ENCODE measurements at regions not wholly inside any gene's neighbourhood (a gene's known extent, or its start where the extent isn't known, plus 50 kb on each side); places are given as distances from the start of the nearest gene placed in this dataset.
A peak's percentile ranks its signal among the peaks of the same experiment; 100 is the strongest.
"Not testable (repeated sequence)": the region's sequence is repeated elsewhere in the genome, so short reads cannot be mapped to it uniquely, and the experiment has no call there.

DNA sequence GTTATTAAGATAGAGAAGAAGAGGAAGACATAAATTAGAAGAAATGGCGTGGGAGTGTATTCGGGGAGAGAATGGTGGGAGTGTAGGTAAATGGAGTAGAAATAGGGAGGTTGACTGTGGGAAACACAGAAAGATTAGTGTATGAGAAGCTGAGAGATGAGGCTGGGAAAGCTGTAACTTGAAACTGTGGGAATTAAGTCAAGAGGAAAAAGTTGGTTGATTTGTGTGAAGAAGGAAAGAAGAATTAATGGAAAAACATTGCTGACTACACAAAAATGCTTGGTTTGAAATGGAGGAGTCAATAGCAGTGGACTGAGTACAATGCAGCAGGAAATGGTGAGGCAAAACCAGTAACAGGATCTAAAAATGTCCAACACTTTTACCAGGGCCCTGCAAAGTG, 448.3 kb downstream of the PTPRC start:
- H3K27ac Mint-ChIP-seq: peak overlapping the region; percentile 3
- H3K36me3 Mint-ChIP-seq (ENCODE audit: low read depth): no peaks in the 10 kb centered on the region
- H3K9me3 Mint-ChIP-seq: no peaks in the 10 kb centered on the region
- intact Hi-C loops (cut with micrococcal nuclease): loop anchor here (10.0 kb wide), 1 partner anchor 1418 kb away; no protein-coding TSS in a partner anchor
- no peaks in the 10 kb centered on the region for H3K27me3 Mint-ChIP-seq
- H3K4me1 Mint-ChIP-seq (ENCODE audit: low read depth): peaks cover 5% of the 10 kb centered on the region
- H3K4me3 Mint-ChIP-seq: no peak overlapping the region

DNA sequence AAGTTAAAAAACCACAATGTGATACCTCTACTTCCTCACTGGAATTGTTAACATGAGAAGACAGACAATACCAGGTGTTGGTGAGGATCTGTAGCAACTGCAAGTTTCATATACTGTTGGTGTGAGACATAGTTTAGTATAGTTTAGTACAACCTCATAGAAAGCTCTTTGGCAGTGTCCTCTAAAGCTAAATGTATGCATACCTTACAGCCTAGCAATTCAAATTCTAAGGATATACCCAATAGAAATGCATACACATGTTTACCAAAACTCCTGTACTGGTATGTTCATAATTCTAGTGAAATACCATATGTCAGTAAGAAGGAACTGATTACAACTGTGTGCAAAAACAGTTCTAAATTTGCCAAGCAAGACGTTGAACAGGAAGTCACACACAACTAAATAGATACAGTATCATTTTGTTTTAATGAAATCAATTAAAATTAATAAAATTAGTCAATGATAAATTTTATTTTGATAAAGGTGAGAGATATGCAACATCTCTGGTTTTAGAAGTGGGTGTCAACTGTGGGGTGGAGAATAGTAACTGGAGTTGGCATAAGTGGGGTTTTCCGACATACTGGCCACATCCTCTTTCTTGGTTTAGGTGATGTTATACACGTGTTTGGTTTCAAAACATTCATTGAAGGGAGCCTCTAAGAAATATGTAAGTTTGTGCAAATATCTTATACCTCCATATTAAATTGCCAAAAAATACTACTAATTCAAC, 450.7 kb downstream of the PTPRC start:
- Mint-ChIP-seq H3K9me3 (no peaks in the 10 kb centered on the region), H3K4me3 (no peak overlapping the region), H3K27ac (no peak overlapping the region), H3K27me3 (peaks cover 3% of the 10 kb centered on the region), H3K36me3 (ENCODE audit: low read depth) (no peaks in the 10 kb centered on the region), H3K4me1 (ENCODE audit: low read depth) (peaks cover 5% of the 10 kb centered on the region)
- intact Hi-C loops (cut with micrococcal nuclease): loop anchor here (10.0 kb wide), 1 partner anchor 1415 kb away; no protein-coding TSS in a partner anchor

DNA sequence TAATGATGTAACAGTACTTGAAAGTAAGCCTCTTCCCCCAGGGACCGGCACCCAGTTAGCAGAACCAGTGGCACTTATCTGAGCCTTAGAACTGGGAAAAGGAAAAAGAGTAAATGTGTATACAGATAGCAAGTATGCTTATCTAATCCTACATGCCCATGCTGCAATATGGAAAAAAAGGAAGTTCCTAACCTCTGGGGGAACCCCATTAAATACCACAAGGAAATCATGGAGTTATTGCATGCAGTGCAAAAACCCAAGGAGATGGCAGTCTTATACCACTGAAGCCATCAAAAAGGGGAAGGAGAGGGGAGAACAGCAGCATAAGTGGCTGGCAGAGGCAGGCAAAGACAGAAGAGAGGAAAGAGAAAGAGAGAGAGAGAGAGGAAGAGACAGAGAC, 456.8 kb downstream of the PTPRC start:
- not testable (repeated sequence) for H3K36me3 Mint-ChIP-seq (ENCODE audit: low read depth); H3K27me3 Mint-ChIP-seq; H3K9me3 Mint-ChIP-seq
- Mint-ChIP-seq H3K27ac (peak overlapping the region; percentile 78), H3K4me1 (ENCODE audit: low read depth) (peaks cover 28% of the 10 kb centered on the region), H3K4me3 (peak overlapping the region; percentile 37)
- intact Hi-C loops (cut with micrococcal nuclease): loop anchor here (5.0 kb wide), 1 partner anchor 318 kb away; no protein-coding TSS in a partner anchor

DNA sequence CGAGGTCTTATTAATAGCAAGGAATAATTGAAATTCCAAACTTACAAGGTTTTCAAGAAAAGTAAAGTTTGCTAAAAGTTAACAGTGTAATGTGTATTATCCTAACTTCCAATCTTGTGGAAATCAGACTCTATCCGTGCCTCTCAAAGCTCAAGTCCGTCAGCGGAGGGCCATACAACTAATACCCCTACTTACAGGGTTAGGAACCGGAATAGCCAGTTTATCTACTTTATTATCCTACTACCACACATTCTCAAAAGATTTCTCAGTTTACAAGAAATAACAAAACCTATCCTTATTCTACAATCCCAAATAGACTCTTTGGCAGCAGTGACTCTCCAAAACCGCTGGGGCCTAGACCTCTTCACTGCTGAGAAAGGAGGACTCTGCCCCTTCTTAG, 457.8 kb downstream of the PTPRC start:
- Mint-ChIP-seq H3K4me1 (ENCODE audit: low read depth) (peaks cover 38% of the 10 kb centered on the region), H3K27ac (peak overlapping the region; percentile 25), H3K4me3 (no peak overlapping the region), H3K27me3 (peaks cover 4% of the 10 kb centered on the region), H3K9me3 (no peaks in the 10 kb centered on the region), H3K36me3 (ENCODE audit: low read depth) (no peaks in the 10 kb centered on the region)
- intact Hi-C loops (cut with micrococcal nuclease): loop anchor here (5.0 kb wide), 1 partner anchor 319 kb away; no protein-coding TSS in a partner anchor

DNA sequence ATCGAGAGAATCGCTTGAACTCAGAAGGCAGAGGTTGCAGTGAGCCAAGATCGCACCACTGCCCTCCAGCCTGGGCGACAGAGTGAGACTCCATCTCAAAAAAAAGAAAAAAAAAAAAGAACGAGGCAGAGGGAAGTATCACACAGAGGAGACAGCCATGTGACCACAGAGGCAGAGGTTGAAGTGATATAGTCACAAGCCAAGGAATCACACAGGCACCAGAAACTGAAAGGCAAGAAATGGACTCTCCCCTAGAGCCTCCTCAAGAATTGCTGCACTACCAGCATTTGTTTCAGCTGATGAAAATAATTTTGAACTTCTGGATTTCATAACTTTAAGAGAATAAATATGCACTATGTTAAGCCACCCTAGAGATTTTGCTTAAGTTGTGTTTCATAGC, 459.6 kb downstream of the PTPRC start:
- Mint-ChIP-seq H3K36me3 (ENCODE audit: low read depth) (no peaks in the 10 kb centered on the region), H3K4me3 (no peak overlapping the region), H3K27me3 (peaks cover 4% of the 10 kb centered on the region), H3K27ac (no peak overlapping the region), H3K9me3 (no peaks in the 10 kb centered on the region), H3K4me1 (ENCODE audit: low read depth) (peaks cover 46% of the 10 kb centered on the region)
- intact Hi-C loops (cut with micrococcal nuclease): loop anchor here (5.0 kb wide), 1 partner anchor 321 kb away; no protein-coding TSS in a partner anchor

DNA sequence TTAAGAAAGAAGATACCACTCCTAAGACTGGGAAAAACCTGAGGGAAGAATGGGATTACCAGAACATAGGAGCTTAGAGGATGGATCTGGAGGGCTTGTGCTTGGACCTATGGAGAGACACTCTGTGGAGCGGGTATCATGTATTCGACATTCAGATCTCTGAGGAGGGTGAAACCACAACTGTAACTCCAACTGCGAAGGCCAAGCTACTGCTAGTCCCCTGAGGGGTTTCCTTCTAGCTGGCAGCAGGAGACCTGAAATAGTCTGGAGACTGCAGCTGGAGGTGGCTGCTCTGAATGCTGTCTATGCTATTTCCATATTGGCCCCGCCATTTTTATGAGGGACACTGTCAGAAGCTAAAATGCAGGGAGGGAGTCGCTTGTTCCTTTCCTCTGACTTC, 462.3 kb downstream of the PTPRC start:
- intact Hi-C loops (cut with micrococcal nuclease): no loop called here
- Mint-ChIP-seq H3K4me3 (no peak overlapping the region), H3K4me1 (ENCODE audit: low read depth) (peaks cover 35% of the 10 kb centered on the region), H3K9me3 (peaks cover 9% of the 10 kb centered on the region), H3K27ac (no peak overlapping the region), H3K27me3 (peaks cover 2% of the 10 kb centered on the region), H3K36me3 (ENCODE audit: low read depth) (no peaks in the 10 kb centered on the region)

DNA sequence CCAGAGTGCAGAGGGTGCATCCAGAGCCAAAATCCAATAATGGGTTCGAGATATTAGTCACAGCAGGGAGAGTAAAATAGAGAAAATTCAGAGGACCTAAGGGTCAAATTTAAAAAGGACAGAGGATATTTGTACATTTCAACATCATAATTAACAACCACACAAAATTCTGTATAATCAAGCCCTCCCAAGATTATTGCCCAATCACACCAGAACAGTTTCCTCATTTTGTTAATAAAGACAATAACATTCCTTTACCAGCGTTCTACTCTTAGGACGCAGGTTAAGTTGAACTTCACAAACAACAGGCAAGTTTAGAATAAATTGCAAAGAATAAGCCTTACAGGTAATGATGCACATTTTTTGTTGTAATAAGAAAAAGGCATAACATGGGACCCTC, 462.8 kb downstream of the PTPRC start:
- Mint-ChIP-seq H3K27ac (no peak overlapping the region), H3K4me1 (ENCODE audit: low read depth) (peaks cover 30% of the 10 kb centered on the region), H3K9me3 (peaks cover 14% of the 10 kb centered on the region), H3K36me3 (ENCODE audit: low read depth) (no peaks in the 10 kb centered on the region), H3K4me3 (no peak overlapping the region), H3K27me3 (peaks cover 2% of the 10 kb centered on the region)
- intact Hi-C loops (cut with micrococcal nuclease): no loop called here

DNA sequence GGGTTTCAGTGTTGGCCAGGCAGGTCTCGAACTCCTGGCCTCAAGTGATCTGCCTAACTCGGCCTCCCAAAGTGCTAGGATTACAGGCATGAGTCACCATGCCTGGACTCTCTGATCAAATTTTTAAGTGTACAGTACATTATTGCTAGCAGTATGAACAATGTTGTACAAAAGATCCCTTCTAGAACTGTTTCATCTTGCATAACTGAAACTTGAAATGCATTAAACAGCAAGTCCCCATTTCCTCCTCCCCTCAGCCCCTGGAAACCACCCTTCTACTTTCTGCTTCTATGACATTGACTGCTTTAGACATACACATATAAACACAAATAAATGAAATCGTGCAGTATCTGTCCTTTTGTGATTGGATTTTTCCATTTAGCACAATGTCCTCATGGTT, 463.4 kb downstream of the PTPRC start:
- H3K4me3 Mint-ChIP-seq: no peak overlapping the region
- no peak overlapping the region for H3K27ac Mint-ChIP-seq
- H3K27me3 Mint-ChIP-seq: peaks cover under 1% of the 10 kb centered on the region
- no peaks in the 10 kb centered on the region for H3K36me3 Mint-ChIP-seq (ENCODE audit: low read depth)
- H3K4me1 Mint-ChIP-seq (ENCODE audit: low read depth): peaks cover 24% of the 10 kb centered on the region
- intact Hi-C loops (cut with micrococcal nuclease): no loop called here
- H3K9me3 Mint-ChIP-seq: peaks cover 17% of the 10 kb centered on the region

DNA sequence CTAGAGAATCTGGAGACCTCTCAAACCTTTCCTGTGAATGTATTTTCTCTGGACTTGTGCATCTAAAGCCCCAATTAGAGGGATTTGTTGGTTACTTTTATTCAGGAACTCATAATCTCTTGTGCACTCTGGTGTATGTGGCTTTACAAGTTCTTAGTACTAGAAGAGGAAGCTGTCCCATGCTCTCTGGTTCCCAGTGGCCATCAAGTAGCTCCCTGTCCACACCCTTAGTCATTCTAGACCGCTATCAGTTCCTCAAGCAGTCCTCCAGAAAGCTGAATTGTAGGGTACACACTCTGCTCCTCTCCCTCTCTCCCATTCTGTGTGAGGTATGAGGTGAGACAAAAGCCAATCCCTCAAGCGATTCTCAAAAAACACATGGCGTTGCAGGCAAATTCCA, 470.3 kb downstream of the PTPRC start:
- H3K36me3 Mint-ChIP-seq (ENCODE audit: low read depth): no peaks in the 10 kb centered on the region
- H3K9me3 Mint-ChIP-seq: peaks cover 17% of the 10 kb centered on the region
- no peak overlapping the region for H3K4me3 Mint-ChIP-seq
- intact Hi-C loops (cut with micrococcal nuclease): no loop called here
- H3K27me3 Mint-ChIP-seq: no peaks in the 10 kb centered on the region
- no peak overlapping the region for H3K27ac Mint-ChIP-seq
- peaks cover 9% of the 10 kb centered on the region for H3K4me1 Mint-ChIP-seq (ENCODE audit: low read depth)

DNA sequence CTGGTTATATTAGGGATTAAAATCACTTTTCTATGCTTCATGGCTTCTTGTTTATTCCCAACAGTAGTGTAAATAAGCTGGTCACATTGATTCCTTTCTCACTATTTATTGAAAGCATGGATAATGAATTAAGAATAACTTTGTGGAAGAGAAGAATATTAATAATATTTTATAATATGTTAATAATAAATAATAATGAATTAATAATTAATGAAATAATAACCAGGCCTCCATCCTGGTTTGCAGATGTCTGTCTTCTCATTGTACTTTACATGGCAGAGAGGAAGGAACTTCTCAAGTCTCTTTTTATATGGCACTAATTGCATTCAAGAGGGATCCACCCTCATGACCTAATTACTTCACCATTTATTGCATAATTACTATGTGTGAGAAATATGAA, 473.5 kb downstream of the PTPRC start:
- Mint-ChIP-seq H3K27ac (no peak overlapping the region), H3K27me3 (no peaks in the 10 kb centered on the region), H3K36me3 (ENCODE audit: low read depth) (no peaks in the 10 kb centered on the region), H3K4me1 (ENCODE audit: low read depth) (peaks cover 9% of the 10 kb centered on the region), H3K9me3 (no peaks in the 10 kb centered on the region), H3K4me3 (no peak overlapping the region)
- intact Hi-C loops (cut with micrococcal nuclease): loop anchor here (5.0 to 10.0 kb wide), 4 partner anchors 198 to 355 kb away; no protein-coding TSS in a partner anchor

DNA sequence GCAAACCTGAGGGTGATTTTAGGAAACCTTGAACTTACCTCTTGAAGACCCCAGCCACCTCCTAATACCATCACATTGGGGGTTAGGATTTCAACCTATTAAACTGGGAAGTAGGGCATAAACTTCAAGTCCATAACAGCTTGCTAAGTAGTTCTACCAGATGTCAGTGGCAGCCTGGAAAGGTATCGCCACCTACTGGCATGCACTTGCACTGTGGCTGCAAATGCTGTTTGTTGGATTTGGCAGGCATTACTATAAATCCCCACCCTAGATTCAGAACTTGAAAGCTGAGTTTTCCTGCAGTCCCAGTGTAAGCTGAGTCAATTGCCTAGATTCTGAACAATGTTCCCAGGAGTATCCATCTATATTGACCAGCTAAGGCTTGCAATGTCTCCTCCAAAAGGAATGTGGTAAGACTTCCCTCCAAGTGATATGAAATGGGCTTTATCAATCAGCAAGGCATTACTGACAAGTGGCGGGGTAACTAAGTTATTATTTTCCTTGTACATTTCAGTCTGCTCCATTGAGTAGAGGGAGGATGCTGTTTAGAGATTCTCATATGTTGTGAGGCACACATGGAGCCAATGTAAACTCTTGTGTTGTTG, 474.5 kb downstream of the PTPRC start:
- H3K36me3 Mint-ChIP-seq (ENCODE audit: low read depth): no peaks in the 10 kb centered on the region
- no peak overlapping the region for H3K27ac Mint-ChIP-seq
- H3K9me3 Mint-ChIP-seq: no peaks in the 10 kb centered on the region
- no peak overlapping the region for H3K4me3 Mint-ChIP-seq
- H3K27me3 Mint-ChIP-seq: no peaks in the 10 kb centered on the region
- peaks cover 9% of the 10 kb centered on the region for H3K4me1 Mint-ChIP-seq (ENCODE audit: low read depth)
- intact Hi-C loops (cut with micrococcal nuclease): loop anchor here (5.0 to 10.0 kb wide), 4 partner anchors 199 to 356 kb away; no protein-coding TSS in a partner anchor

DNA sequence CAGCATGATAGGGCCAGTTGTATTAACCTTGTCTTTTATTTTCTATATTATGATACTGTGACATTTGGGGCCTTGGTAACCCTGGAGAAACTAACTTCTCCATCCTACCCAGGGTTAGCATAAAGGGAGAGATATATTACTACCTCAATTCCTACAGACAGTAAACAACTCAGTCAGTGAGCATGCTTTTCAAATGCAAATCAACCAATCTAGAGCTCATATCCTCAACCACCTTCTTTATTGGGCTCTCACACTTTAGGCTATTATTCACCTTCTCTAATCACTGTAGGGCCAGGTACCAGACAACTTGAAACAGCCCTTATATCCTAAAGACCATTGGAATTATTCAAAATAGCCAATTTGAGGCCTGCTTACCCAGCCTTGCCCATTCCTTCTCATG, 477.6 kb downstream of the PTPRC start:
- no peak overlapping the region for H3K27ac Mint-ChIP-seq
- no peaks in the 10 kb centered on the region for H3K4me1 Mint-ChIP-seq (ENCODE audit: low read depth)
- intact Hi-C loops (cut with micrococcal nuclease): loop anchor here (10.0 kb wide), 1 partner anchor 202 kb away; no protein-coding TSS in a partner anchor
- no peaks in the 10 kb centered on the region for H3K9me3 Mint-ChIP-seq
- no peak overlapping the region for H3K4me3 Mint-ChIP-seq
- H3K27me3 Mint-ChIP-seq: no peaks in the 10 kb centered on the region
- no peaks in the 10 kb centered on the region for H3K36me3 Mint-ChIP-seq (ENCODE audit: low read depth)

DNA sequence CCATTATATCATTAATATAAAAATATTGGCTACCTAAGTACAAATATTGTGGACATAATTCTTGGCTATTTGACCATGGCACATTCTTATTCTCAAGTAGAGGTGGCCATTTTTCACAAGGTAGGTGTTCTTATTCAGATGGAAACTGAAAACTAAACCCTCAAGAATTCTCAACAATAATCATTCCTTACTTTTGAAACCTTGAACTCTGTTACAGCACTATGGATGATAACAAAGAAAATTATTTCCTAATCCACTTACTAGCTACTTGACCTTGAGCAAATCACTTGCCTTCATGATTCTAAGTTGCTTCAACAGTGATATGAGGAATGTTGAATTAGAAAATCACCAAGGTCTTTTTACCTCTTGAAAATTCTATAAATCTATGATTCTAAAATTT, 482.2 kb downstream of the PTPRC start:
- intact Hi-C loops (cut with micrococcal nuclease): no loop called here
- Mint-ChIP-seq H3K27ac (no peak overlapping the region), H3K27me3 (no peaks in the 10 kb centered on the region), H3K4me3 (no peak overlapping the region), H3K36me3 (ENCODE audit: low read depth) (no peaks in the 10 kb centered on the region), H3K4me1 (ENCODE audit: low read depth) (no peaks in the 10 kb centered on the region), H3K9me3 (no peaks in the 10 kb centered on the region)

DNA sequence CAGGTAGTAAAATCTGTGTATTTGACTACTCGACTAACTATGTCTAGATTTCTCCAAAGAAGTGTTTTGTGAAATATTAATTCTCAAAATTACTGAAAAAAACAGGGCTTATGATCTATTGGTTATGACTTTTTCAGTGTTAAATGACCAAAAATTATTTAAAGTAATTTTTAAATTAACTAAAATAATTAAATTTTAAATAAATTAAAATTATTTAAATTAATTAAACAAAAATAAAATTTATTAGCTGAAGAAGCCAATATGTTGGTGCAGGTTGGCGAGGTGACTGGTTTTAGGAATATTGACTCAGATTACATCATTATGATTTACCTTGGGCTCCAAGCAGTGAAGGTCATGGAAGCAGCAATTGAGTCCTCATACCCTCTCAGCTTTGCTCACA, 483.2 kb downstream of the PTPRC start:
- Mint-ChIP-seq H3K4me3 (no peak overlapping the region), H3K27ac (no peak overlapping the region), H3K36me3 (ENCODE audit: low read depth) (no peaks in the 10 kb centered on the region), H3K27me3 (no peaks in the 10 kb centered on the region), H3K4me1 (ENCODE audit: low read depth) (no peaks in the 10 kb centered on the region), H3K9me3 (no peaks in the 10 kb centered on the region)
- intact Hi-C loops (cut with micrococcal nuclease): no loop called here
